ENCODE measurements at regions not wholly inside any gene's neighbourhood (a gene's known extent, or its start where the extent isn't known, plus 50 kb on each side); places are given as distances from the start of the nearest gene placed in this dataset.

DNA sequence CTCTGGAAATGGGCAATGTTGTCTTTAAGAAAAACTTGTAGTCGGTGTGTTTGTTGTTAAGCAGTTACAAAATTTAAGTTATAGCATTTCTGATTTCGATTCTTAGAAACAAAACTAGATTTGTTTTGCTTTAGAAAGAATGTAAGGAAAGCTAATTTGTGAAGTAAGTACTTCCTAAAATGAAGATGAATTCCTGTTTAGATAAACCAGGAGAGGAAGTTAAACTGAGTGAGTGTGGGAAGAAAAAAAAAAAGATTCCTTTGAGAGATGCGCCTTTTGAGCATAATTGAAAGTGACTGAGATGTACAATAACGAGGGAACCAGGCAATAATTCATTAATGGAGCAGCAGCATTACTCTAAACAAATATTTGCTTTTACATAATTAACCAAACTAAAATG, 52.4 kb upstream of the ALOX12 start:
- DNase-seq = no peak
- H3K27me3 Mint-ChIP-seq (ENCODE audit: low read depth) = no peaks in the 10 kb centered on the region
- H3K9me3 Mint-ChIP-seq = no peaks in the 10 kb centered on the region
- H3K36me3 Mint-ChIP-seq (ENCODE audit: low read depth) = no peaks in the 10 kb centered on the region
- peaks cover 11% of the 10 kb centered on the region for H3K4me1 Mint-ChIP-seq (ENCODE audit: low read depth)
- CTCF ChIA-PET = interaction anchor here (1.2 kb wide), 1 partner anchor 61 kb away, joined by 5 read pairs; no protein-coding TSS in a partner anchor
- intact Hi-C loops (cut with micrococcal nuclease) = no loop called here
- H3K27ac Mint-ChIP-seq = no peak overlapping the region
- H3K4me3 Mint-ChIP-seq = no peak overlapping the region
